Osteoblast (primary cell): ENCODE measurements at regions not wholly inside any gene's neighbourhood (a gene's known extent, or its start where the extent isn't known, plus 50 kb on each side); places are given as distances from the start of the nearest gene placed in this dataset.
A peak's percentile ranks its signal among the peaks of the same experiment; 100 is the strongest.

Source experiments
- DNase-seq: peaks from one replicate; pipeline ENCODE4 v3.0.0; 2011; ENCODE audit warnings: low spot score, mixed read lengths; ENCODE audit not compliant: insufficient read length; ENCODE audit errors: missing footprints
- H2AFZ ChIP-seq: 2 replicates; pipeline ENCODE4 v1.6.0; 2011; ENCODE audit warnings: mild to moderate bottlenecking, low read length
- H3K27ac ChIP-seq: 2 replicates; pipeline ENCODE4 v1.5.1; 2011; ENCODE audit warnings: mild to moderate bottlenecking, low read depth, low read length, moderate library complexity
- H3K27me3 ChIP-seq: 2 replicates; pipeline ENCODE4 v1.6.0; 2012; ENCODE audit warnings: mild to moderate bottlenecking, control low read depth, inconsistent platforms, low read length, moderate library complexity; ENCODE audit not compliant: insufficient read depth
- H3K36me3 ChIP-seq: 2 replicates; pipeline ENCODE4 v1.5.1; 2011; ENCODE audit warnings: mild to moderate bottlenecking, low read length, control low read depth, moderate library complexity; ENCODE audit not compliant: insufficient read depth
- H3K4me1 ChIP-seq: 2 replicates; pipeline ENCODE4 v1.5.1; 2011; ENCODE audit warnings: mild to moderate bottlenecking, low read length, control low read depth, moderate library complexity; ENCODE audit not compliant: insufficient read depth
- H3K4me2 ChIP-seq: 2 replicates; pipeline ENCODE4 v1.6.0; 2011; ENCODE audit warnings: mild to moderate bottlenecking, low read length; ENCODE audit not compliant: insufficient read depth
- H3K4me3 ChIP-seq: fragments of 200-600 bp; sonication (generic); 3 replicates; pipeline ENCODE4 v1.5.1; 2012; ENCODE audit warnings: mild to moderate bottlenecking, low read length, inconsistent platforms; ENCODE audit not compliant: insufficient read depth
- H3K79me2 ChIP-seq: 2 replicates; pipeline ENCODE4 v1.6.0; 2012; ENCODE audit warnings: mild to moderate bottlenecking, low read length, control low read depth, inconsistent platforms; ENCODE audit not compliant: insufficient read depth
- H3K9me3 ChIP-seq: 2 replicates; pipeline ENCODE4 v1.5.1; 2011; ENCODE audit warnings: low read depth, low read length, control low read depth
- H4K20me1 ChIP-seq: 2 replicates; pipeline ENCODE4 v1.6.0; 2012; ENCODE audit warnings: mild to moderate bottlenecking, low read length, control low read depth; ENCODE audit not compliant: insufficient read depth
- TF ChIP-seq, protein P1 (sequence below): IDR thresholded peaks from 2 replicates; pipeline ENCODE4 v1.5.1; 2011; ENCODE audit warnings: mild to moderate bottlenecking, low read depth, low read length, moderate library complexity; ENCODE audit errors: extremely low read depth

- Histone ChIP-seq H3K4me2 (no peak overlapping the region), H3K4me3 (no peak overlapping the region), H3K79me2 (no peaks in the 10 kb centered on the region), H3K27me3 (no peaks in the 10 kb centered on the region), H3K36me3 (no peaks in the 10 kb centered on the region), H3K27ac (no peak overlapping the region), H3K9me3 (no peaks in the 10 kb centered on the region), H4K20me1 (no peaks in the 10 kb centered on the region), H2AFZ (peak overlapping the region; percentile 11), H3K4me1 (no peaks in the 10 kb centered on the region)
- TF ChIP-seq, protein P1, sequence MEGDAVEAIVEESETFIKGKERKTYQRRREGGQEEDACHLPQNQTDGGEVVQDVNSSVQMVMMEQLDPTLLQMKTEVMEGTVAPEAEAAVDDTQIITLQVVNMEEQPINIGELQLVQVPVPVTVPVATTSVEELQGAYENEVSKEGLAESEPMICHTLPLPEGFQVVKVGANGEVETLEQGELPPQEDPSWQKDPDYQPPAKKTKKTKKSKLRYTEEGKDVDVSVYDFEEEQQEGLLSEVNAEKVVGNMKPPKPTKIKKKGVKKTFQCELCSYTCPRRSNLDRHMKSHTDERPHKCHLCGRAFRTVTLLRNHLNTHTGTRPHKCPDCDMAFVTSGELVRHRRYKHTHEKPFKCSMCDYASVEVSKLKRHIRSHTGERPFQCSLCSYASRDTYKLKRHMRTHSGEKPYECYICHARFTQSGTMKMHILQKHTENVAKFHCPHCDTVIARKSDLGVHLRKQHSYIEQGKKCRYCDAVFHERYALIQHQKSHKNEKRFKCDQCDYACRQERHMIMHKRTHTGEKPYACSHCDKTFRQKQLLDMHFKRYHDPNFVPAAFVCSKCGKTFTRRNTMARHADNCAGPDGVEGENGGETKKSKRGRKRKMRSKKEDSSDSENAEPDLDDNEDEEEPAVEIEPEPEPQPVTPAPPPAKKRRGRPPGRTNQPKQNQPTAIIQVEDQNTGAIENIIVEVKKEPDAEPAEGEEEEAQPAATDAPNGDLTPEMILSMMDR, result no peak
- no peak for DNase-seq
Measured at GRCh38 chr6:121767211-121767610, 331.8 kb downstream of the GJA1 start.

DNA sequence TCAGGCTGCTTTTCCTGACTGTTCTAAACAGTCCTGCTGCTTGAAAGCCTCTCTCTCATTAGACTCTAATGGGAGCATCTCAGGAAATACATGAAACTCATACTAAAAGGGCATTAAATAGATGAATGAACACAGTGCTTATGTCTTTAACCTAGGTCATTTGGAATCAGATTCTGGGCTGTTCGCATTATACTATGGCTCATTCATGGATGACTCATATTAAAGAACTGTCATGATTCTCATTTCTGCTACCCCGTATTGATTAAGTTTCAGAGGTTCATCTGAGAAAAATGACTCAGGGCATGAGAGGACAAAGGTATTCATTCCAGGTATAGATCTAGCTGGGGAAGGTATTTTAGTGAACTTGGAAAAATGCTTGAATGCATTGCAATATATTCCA lies 335.5 kb downstream of the GJA1 start:
- H3K4me3 ChIP-seq, result no peak overlapping the region
- no peak overlapping the region for H2AFZ ChIP-seq
- H3K27ac ChIP-seq, result no peak overlapping the region
- TF ChIP-seq, protein P1, result no peak
- no peaks in the 10 kb centered on the region for H4K20me1 ChIP-seq
- H3K4me1 ChIP-seq, result no peaks in the 10 kb centered on the region
- H3K4me2 ChIP-seq, result no peak overlapping the region
- H3K9me3 ChIP-seq, result no peaks in the 10 kb centered on the region
- no peaks in the 10 kb centered on the region for H3K36me3 ChIP-seq
- H3K79me2 ChIP-seq, result no peaks in the 10 kb centered on the region
- no peaks in the 10 kb centered on the region for H3K27me3 ChIP-seq
- no peak for DNase-seq

- Histone ChIP-seq H3K4me2 (no peak overlapping the region), H3K79me2 (no peaks in the 10 kb centered on the region), H3K27me3 (no peaks in the 10 kb centered on the region), H4K20me1 (no peaks in the 10 kb centered on the region), H3K4me1 (no peaks in the 10 kb centered on the region), H3K27ac (no peak overlapping the region), H3K9me3 (no peaks in the 10 kb centered on the region), H3K36me3 (no peaks in the 10 kb centered on the region), H2AFZ (no peak overlapping the region), H3K4me3 (no peak overlapping the region)
- DNase-seq, result no peak
- TF ChIP-seq, protein P1, result no peak
Measured at GRCh38 chr6:121771937-121772720, 336.7 kb downstream of the GJA1 start.

DNA sequence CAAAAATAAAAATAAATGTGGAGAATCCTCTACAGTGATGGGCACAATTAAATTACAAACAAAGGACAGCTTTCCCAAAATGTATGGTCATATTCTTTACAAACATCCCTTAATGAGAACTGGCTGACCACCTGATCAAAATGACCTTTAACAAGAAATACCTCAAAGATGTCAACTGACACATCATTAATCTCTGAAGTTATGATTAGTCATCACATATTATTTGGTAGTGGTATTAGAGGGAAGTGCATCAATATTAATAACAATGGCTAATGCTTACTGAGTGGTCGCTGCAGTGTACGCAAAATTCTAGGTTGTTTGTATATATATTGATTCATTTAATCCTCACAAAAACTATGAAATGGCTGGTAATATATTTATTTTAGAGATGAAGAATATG lies 340.6 kb downstream of the GJA1 start:
- H3K4me2 ChIP-seq, result no peak overlapping the region
- H3K9me3 ChIP-seq, result no peaks in the 10 kb centered on the region
- no peak overlapping the region for H2AFZ ChIP-seq
- H4K20me1 ChIP-seq, result no peaks in the 10 kb centered on the region
- H3K4me1 ChIP-seq, result peaks cover 22% of the 10 kb centered on the region
- DNase-seq, result no peak
- H3K27ac ChIP-seq, result no peak overlapping the region
- no peaks in the 10 kb centered on the region for H3K79me2 ChIP-seq
- H3K4me3 ChIP-seq, result no peak overlapping the region
- TF ChIP-seq, protein P1, result no peak
- H3K27me3 ChIP-seq, result no peaks in the 10 kb centered on the region
- H3K36me3 ChIP-seq, result no peaks in the 10 kb centered on the region
